DMS114 treated with DMSO at 0.1 percent for 48 hours (cell line): ENCODE measurements at regions not wholly inside any gene's neighbourhood (a gene's known extent, or its start where the extent isn't known, plus 50 kb on each side); places are given as distances from the start of the nearest gene placed in this dataset.
"Not testable (repeated sequence)": the region's sequence is repeated elsewhere in the genome, so short reads cannot be mapped to it uniquely, and the experiment has no call there.

Experiments
- DNase-seq: peaks from one replicate; lab custom pipeline; 2025; ENCODE audit not compliant: unreplicated experiment; lab: John Stamatoyannopoulos, UW

DNA sequence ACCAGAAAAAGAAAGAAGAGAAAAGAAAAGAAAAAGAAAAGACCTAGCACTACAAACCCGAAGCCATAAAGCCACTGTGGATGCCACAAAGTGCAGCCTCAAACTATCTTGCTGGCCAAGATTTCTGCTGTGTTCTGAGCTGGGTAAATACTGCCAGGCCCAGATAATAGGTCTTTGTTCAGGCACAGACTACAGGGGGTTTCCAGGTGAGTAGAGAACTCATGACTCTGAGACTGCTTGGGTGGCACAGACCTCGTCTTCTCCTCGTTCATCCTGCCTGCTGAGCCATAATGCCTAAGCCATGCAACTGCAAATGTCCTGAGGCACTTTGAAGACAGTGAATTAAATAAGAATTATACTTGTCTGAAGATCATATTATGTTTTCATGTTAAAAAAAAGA lies 651.8 kb downstream of the LMO4 start:
- DNase-seq: no peak

DNA sequence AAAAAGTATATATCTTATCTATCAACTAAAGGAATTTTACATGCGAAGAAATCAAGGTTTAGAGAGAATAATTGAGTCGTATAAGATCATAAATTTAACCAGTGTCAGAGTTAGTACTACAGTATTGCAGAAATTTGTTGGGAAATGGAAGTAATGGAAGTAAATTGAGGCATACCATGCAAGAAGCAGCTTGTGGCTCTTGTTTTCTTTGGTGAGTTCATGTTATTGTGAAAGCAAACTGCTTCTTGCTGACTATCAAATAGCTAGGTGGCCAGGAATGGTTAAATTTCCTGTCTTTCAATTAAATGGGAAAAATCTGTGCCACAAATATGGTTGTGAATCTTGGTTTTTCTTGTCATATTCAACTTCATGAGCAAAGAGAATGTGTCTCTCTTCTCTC lies 652.7 kb downstream of the LMO4 start:
- DNase-seq: no peak

DNA sequence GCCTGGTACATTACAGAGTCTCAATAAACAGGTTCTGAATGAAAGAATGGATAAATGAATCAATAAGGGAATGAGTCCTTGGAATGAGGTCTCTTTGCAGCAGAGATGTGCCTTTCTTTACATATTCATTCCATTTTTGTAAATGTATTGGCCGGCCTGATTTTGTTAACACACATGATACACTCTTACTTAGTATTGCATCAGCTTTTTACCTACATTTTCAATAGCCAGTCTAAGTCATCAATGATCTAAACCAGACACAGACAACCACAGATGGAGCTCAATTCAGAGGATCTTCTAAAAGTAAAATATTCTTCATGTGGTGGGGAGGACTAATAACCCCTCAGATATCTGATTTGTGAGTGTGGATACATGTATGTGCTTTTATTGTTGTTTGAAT lies 653.1 kb downstream of the LMO4 start:
- no peak for DNase-seq

DNA sequence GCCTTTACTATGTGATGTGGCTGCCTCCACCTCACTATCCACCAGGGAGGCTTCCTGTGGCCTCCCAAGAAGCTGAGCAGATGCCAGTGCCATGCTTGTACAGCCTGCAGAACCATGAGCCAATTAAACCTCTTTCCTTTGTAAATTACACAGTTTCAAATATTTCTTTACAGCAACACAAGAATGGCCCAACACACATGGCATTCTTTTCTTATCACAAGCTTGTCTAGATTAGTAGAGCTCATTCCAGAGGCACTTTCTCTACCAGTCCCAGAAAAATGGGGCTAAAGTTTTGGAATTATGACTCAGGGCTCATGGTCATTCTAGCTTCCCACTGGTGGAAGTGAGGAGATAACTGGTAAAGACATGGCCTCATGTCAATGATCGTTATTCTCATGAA lies 655.2 kb downstream of the LMO4 start:
- DNase-seq: no peak

DNA sequence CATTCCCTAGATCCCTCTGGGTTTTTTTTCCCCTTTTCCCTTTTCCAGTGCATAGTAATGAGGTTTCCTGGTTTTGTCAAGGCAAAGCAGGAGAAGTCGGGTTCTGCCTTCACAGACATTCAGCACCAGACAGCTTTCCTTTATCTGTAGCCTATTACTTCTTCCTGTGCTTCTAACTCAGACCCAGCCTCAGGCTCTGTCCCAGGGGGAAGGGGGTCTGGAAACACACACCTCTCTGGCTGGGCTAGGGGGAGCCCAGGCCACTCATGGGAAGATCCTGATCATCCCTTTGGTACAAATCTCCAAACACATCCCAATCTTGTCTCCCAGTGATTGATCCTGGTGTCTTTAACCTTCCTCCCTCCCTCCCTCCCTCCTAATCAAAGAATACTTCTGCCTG lies 656.4 kb downstream of the LMO4 start:
- no peak for DNase-seq

DNA sequence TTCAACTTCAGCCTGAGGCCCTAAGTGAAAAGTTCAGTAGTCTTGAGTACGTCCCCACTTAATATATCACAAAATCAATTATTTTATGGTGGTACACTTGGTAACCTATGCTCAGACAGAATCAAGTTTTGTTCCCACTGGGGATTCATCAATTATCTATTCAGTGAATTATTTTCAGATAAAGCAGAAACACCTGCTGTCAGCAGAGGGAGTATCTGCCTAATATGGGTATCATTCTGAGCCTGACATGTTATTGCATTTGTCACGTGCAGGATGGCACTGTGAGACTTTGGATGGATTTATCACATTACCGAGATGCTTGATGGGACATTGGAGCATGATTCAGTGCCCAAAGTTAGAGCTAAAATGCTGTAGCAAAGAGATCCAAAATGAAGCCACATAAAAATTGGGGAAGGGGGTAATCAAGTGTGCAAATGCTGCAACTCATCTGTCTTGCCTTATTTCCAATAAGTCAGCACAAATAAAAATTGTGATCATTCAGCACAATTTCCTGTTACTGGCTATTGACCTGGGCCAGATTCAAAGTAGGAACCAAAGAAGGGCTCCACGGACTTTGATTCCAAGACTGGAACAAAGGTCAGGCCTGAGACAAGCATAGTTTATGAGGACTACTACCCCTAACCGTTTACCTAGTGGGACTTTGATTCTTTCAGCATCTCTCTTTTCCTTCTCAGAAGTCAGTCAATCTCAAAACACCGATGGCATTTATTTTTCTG lies 657.6 kb downstream of the LMO4 start:
- no peak for DNase-seq

DNA sequence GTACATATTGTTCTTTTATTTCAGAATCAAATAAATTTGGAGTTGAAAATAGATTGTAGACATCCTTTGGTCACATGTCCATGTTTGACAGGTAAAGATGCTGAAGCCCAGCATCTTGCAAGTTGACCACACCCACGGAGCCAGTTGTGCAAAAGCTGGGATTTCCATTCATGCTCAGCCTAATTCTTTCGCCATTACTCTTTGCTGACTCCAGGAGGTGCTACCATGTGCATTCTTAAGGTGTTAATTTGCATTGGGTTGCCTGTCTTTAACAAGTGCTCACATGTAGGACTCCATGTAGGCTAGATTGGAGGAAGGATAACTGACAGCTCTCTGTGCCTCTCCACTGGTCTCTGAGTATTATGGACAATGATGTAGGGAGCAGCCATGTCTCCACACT lies 660.7 kb downstream of the LMO4 start:
- DNase-seq: no peak

DNA sequence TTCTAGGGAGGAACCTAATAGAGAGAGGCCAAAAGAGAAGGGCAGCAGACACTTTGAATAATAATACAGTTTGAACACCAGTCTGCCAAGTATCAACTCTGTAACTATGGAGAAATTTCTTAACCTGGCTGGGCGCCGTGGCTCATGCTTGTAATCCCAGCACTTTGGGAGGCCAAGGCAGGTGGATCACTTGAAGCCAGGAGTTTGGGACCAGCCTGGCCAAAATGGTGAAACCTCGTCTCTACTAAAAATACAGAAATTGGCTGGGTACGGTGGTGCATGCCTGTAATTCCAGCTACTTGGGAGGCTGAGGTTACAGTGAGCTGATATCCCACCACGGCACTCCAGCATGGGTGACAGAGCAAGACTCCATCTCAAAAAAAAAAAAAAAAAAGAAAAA lies 663.9 kb downstream of the LMO4 start:
- DNase-seq: not testable (repeated sequence)

DNA sequence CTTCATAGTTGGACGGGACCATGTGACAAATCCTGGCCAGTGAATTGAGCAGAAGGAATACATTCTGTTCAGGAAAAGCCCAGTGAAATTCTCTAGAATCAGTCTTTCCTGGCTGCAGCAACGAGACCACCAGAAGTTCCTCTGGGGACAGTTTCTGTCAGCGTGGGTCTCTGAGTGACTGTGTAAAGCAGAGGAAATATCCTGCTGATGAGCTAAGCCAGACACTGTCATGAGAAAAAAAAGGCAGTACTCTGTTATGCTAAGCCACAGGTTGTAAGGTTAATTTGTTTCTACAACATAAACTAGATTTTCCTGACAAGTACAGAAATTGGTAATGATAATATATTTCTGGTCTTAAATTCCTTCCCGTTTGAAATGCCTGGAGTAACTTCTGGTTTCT lies 664.4 kb downstream of the LMO4 start:
- no peak for DNase-seq

DNA sequence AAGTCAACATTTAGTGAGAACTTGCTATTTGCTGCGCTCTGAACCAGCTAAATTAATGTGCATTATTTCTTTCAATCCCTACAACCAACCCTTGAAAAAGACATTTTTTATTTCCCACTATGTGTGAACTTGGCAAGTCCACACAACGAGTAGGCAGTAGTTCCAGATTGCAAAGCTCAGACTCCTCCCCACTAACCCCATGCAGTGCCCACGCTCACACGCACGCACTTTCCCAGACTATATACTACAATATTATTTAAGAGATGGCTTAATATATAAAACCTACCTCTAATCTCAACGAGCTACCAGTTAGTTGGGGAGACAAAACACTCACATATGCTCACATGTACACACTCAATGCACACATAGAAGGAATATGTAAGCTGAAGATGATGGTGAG lies 671.2 kb downstream of the LMO4 start:
- DNase-seq: no peak

DNA sequence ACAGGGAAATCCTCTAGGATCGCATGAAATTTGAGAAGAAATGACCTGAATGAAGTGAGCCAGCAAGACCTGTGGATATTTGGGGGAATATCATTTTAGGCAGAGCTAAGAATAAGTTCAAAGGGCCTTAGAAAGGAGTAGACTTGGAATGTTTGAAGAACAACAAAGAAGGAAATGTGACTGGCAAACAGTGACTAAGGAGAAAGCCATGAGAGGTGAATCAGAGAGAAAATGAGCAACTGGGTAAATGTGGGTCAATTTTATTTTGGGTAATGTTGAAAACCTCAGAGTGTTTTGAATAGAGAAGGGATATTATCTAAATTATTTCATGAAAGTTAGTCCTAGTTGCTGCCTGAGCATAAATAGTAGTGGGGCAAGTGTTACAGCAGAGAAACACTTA lies 672.8 kb downstream of the LMO4 start:
- DNase-seq: no peak

DNA sequence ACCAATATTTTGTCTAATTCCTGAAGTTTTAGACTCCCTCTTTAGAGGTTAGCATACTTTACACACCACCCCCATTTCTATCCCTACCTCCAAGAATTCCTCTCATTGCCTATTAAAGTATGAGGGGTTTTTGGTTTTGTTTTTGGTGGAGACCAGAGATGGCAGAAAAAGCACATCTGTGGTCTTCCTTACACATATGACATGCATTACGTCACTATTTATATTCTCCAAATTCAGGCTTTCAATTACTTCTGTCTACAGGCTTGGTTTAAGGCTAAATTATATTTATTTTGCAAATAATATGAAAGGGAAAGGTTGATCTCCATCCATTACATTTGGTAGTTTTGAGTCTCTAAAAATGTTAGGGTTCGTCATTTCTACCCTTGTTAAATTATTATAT lies 674.6 kb downstream of the LMO4 start:
- no peak for DNase-seq

DNA sequence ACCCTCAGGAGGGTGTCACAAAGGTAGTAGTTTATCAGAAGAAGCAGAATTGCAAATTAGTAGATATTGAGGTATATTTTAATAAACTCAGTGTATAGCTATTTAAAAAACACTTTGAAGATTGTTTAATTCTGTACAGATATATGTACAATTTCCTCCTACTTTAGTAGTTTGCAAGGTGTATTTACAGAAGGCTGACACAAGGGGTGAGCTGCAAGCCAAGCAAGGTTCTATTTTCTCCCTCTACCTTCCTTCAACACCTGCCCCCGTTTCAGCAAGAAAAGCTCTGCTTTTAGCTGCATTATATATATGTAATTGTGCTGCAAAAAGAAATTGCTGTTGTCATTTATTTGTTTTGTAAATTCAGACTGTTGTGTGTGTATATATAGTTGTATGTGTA lies 674.2 kb upstream of the PKN2 start:
- no peak for DNase-seq

DNA sequence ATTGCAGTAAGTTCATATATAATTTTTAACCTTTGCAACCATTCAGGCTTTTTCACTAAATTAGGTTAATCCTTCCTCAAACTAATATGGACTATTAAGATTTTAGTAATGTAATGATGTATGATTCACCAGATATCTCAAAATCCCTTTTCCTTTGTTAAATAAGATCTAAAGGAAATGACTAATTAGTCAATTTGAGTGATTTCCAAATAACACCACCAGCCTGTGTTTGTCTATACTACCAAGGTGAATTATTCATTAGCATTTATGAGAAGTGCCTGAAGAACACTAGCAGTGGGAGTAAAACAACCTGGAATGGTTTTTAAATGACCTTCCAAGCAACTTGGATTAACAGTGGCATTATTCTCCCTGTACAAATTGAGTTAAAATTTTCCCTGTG lies 670.6 kb upstream of the PKN2 start:
- DNase-seq: no peak

DNA sequence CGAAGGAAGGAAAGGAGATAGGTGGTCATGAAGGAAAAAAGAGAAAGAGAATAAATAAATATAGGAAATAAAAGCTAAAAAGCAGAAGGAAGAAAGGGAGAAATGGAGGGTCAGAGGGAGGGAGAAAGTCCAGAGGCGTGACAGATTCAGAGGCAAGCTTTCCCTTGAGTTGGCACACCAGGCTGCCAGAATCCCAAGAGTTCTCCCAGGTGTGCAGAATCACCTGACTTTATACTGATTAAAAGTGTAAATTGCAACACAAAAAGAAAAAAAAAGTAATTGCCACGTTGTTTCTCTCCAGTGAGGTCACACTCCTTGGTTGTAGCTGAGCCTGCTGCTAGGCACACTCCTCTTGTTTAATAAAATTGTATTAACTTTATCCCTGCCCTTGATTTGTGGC lies 669.9 kb upstream of the PKN2 start:
- no peak for DNase-seq

DNA sequence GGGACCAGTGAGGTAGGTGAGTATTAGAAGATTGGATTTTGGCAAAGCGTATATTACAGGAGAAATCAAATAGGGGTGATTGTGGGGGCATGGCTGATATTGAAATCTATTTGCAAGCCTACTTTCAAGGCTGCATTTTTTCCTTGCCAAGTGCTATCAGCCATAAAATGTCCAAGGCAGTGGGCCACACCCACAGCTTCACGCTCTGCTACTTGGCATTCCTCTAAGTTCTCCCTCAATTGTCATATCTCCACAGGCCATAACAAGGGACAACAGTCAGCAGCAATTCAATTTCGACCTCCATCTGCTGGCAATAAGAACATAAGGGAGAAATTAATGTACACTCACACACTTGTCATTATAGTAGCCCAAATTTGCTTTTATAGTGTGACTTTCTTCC lies 667.1 kb upstream of the PKN2 start:
- DNase-seq: no peak

DNA sequence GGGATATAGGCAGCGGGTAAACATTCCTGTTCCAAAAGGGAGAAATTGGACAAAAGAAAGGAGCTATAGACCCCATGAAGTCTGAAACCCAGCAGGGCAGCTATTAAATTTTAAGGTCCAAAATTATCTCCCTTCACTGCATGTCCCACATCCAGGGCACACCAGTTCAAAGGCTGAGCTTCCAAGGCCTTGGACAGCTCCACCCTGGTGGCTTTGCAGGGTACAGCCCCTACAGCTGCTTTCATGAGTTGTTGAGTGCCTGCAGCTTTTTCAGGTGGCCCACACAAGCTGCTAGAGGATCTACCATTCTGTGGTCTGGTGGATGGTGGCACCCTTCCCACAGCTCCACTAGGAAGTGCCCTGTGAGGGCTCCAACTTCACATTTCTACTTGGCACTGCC lies 662.5 kb upstream of the PKN2 start:
- no peak for DNase-seq

DNA sequence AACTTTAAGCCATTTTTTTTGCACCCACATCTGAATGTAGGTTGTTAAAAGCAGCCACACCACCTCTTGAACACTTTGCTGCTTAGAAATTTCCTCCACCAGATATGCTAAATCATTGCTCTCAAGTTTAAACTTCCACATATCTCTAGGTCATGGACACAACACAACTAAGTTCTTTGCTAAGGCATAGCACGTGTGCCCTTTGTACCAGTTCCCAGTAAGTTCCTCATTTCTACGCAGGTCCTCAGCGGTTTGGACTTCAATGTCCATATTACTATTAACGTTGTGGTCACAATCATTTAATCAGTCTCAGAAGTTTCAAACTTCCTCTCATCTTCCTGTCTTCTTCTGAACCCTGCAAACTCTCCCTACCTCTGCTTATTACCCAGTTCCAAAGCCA lies 661.6 kb upstream of the PKN2 start:
- DNase-seq: no peak

DNA sequence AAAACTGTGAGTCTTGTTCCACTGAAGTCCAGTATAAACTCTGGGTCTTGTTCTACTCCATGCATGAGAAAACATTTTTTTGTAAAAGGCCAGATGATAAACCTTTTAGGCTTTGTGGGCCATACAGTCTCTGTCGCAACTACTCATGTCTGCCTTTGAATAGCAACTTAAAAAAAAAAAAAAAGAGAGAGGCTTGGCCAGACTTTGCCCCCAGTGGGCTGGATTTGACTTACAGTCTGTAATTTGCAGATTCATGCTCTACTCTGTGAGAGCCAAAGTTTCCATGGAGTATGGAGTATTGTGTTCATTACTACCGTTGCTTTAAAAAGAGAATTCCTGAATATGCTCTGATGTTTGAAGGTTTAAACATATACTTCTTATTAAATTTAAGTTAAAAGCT lies 654.9 kb upstream of the PKN2 start:
- DNase-seq: no peak

DNA sequence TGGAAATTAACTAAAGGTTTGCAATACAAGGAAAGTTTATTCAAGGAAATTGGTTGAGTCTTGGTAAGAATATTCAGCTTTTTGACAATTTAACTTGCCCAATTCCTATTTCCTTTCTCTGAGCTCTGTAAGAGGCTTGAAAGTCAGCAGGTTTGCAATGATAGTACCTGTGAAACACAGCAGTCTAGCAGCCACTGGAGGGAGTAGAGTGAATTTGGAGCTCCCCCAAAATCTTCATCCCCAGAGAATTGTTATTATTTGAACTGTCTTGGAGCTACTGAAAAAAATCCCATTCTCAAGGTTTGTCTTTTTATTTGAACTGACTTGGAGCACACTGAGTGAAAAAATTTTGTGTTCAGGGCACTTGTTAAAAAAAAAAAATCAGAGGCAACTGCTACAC lies 654.2 kb upstream of the PKN2 start:
- DNase-seq: no peak

DNA sequence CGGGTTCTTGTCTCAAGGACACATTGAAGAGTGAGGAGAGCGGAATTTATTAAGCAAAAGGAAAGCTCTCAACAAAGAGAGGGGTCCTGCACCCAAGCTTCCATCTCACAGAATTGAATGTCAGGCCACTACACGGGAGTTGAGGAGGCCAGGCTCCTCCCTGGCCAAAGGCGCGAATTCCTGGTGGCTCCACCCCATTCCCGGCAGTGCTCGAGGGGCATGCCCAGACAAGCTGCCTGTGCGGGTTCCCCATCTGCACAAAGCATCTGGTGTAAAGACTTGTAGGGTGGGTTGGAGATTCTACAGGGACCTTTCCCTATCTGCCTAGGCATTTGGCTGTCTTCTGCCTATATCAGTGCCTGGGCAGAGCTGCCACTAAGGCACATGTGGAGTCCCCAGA lies 648.5 kb upstream of the PKN2 start:
- no peak for DNase-seq

DNA sequence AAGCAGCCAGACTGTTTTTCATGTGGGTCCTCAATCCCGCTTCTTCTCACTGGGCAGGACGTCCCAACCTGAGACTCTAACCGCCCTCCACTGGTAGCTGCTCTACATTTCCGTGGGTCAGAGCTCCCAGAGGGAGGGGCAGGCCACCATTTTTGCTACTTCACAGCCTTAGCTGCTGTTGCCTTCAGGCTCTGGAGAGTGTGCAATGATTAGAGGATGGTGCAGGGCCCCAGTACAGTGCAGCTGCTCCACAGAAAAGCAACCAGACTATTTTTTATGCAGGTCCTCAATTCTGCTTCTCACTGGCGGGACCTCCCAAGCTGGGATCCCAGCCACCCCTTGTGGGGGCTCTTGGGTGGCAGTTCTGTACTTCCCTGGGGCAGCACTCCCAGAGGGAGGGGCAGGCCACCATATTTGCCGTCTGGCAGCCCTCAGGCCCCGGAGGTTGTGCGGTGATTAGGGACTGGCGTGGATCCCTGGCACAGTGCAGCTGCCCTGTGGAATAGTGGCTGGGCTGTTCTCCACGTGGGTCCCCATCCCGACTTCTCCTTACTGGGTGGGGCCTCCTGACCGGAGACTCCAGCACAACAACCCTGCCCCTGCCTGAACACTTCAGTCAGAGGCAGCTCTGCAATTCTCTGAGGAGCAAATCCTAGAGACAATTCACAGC lies 647.6 kb upstream of the PKN2 start:
- DNase-seq: no peak

DNA sequence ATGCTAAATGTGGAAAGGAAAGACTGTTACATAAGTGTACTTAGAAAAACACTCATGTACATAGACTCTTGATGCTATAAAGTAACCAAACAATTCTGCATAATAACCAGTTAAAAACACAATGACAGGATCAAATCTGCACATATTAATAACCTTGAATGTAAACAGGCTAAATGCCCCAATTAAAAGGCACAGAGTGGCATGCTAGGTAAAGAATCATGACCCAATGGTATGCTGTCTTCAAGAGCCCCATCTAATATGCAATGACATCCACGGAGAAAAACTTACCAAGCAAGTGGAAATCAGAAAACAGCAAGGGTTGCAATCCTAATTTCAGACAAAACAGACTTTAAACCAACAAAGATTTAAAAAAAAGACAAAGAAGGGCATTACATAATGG lies 644.8 kb upstream of the PKN2 start:
- no peak for DNase-seq
